Smooth muscle cell (in vitro differentiated cells): ENCODE measurements at regions not wholly inside any gene's neighbourhood (a gene's known extent, or its start where the extent isn't known, plus 50 kb on each side); places are given as distances from the start of the nearest gene placed in this dataset.

Experiments
- DNase-seq: peaks from one replicate; lab custom pipeline; 2025; ENCODE audit not compliant: unreplicated experiment; lab: John Stamatoyannopoulos, UW
- H2AFZ ChIP-seq: fragments of 200-600 bp; sonication (generic); 2 replicates; pipeline ENCODE4 v1.6.0; 2016; ENCODE audit warnings: antibody characterized with exemption, low read depth, mild to moderate bottlenecking
- H3F3A ChIP-seq: fragments of 200-600 bp; sonication (generic); 2 replicates; pipeline ENCODE4 v1.6.0; 2017; ENCODE audit warnings: antibody characterized with exemption, low read depth
- H3K27ac ChIP-seq: fragments of 200-600 bp; sonication (generic); 2 replicates; pipeline ENCODE4 v1.5.1; 2016; ENCODE audit warnings: low read depth, mild to moderate bottlenecking
- H3K27me3 ChIP-seq: fragments of 200-600 bp; sonication (generic); 2 replicates; pipeline ENCODE4 v1.6.1; 2016; ENCODE audit warnings: low read depth, mild to moderate bottlenecking
- H3K36me3 ChIP-seq: fragments of 200-600 bp; sonication (generic); 2 replicates; pipeline ENCODE4 v1.5.1; 2016; ENCODE audit warnings: low read depth
- H3K4me1 ChIP-seq: fragments of 200-600 bp; sonication (generic); 2 replicates; pipeline ENCODE4 v1.5.1; 2016; ENCODE audit warnings: low read depth
- H3K4me2 ChIP-seq: fragments of 200-600 bp; sonication (generic); 2 replicates; pipeline ENCODE4 v1.6.0; 2016; ENCODE audit warnings: mild to moderate bottlenecking
- H3K4me3 ChIP-seq: fragments of 200-600 bp; sonication (generic); 2 replicates; pipeline ENCODE4 v1.5.1; 2016; ENCODE audit warnings: mild to moderate bottlenecking
- H3K79me2 ChIP-seq: fragments of 200-600 bp; sonication (generic); 2 replicates; pipeline ENCODE4 v1.6.0; 2016; ENCODE audit warnings: low read depth, mild to moderate bottlenecking
- H3K9ac ChIP-seq: fragments of 200-600 bp; sonication (generic); 2 replicates; pipeline ENCODE4 v1.6.0; 2016; ENCODE audit warnings: low read depth
- H3K9me3 ChIP-seq: fragments of 200-600 bp; sonication (generic); replicated peaks from 2 replicates; pipeline ENCODE4 v1.5.1; 2016; ENCODE audit warnings: low read depth
- H4K20me1 ChIP-seq: fragments of 200-600 bp; sonication (generic); 2 replicates; pipeline ENCODE4 v1.6.0; 2016; ENCODE audit warnings: low read depth
- CTCF ChIP-seq: fragments of 200-600 bp; sonication (generic); IDR thresholded peaks from 2 replicates; pipeline ENCODE4 v1.5.1; 2017; ENCODE audit warnings: borderline replicate concordance, mild to moderate bottlenecking, antibody characterized with exemption; ENCODE audit not compliant: insufficient read depth, poor library complexity, severe bottlenecking
- WGBS: methylation state at CpG from one replicate; pipeline ENCODE4 v1.1.7; 2016; ENCODE audit warnings: low lambda C conversion rate; 5-methylcytosine and 5-hydroxymethylcytosine counted together

GRCh38 chr11:26841818-26842473 is 120.1 kb upstream of the SLC5A12 start:
- no peak for TF ChIP-seq CTCF
- H3K27me3 ChIP-seq = no peaks in the 10 kb centered on the region
- H3K4me1 ChIP-seq = peaks cover 6% of the 10 kb centered on the region
- H2AFZ ChIP-seq = no peak overlapping the region
- H4K20me1 ChIP-seq = no peaks in the 10 kb centered on the region
- H3K9me3 ChIP-seq = no peaks in the 10 kb centered on the region
- peak overlapping the region; percentile 66 for H3K4me2 ChIP-seq
- no peaks in the 10 kb centered on the region for H3K36me3 ChIP-seq
- H3F3A ChIP-seq = no peaks in the 10 kb centered on the region
- no peak for DNase-seq
- no peaks in the 10 kb centered on the region for H3K79me2 ChIP-seq
- H3K9ac ChIP-seq = peak overlapping the region; percentile 12
- 34% methylated on average over 2 of the region's 2 CpGs for WGBS
- H3K27ac ChIP-seq = peak overlapping the region; percentile 79
- no peak overlapping the region for H3K4me3 ChIP-seq

- H3K4me2 ChIP-seq = peak overlapping the region; percentile 66
- H3F3A ChIP-seq = no peaks in the 10 kb centered on the region
- WGBS = 92% methylated on average over 3 of the region's 3 CpGs
- H3K9me3 ChIP-seq = no peaks in the 10 kb centered on the region
- no peaks in the 10 kb centered on the region for H4K20me1 ChIP-seq
- peak overlapping the region; percentile 12 for H3K9ac ChIP-seq
- H3K4me1 ChIP-seq = peaks cover 6% of the 10 kb centered on the region
- no peaks in the 10 kb centered on the region for H3K27me3 ChIP-seq
- no peaks in the 10 kb centered on the region for H3K79me2 ChIP-seq
- no peak overlapping the region for H2AFZ ChIP-seq
- H3K4me3 ChIP-seq = no peak overlapping the region
- peak overlapping the region; percentile 79 for H3K27ac ChIP-seq
- H3K36me3 ChIP-seq = no peaks in the 10 kb centered on the region
- DNase-seq = no peak
- TF ChIP-seq CTCF = no peak
These were observed 120.8 kb upstream of the SLC5A12 start for GRCh38 chr11:26842478-26843282.

GRCh38 chr11:26843539-26843938 is 121.7 kb upstream of the SLC5A12 start:
- H3K4me3 ChIP-seq = no peak overlapping the region
- no peaks in the 10 kb centered on the region for H4K20me1 ChIP-seq
- H3F3A ChIP-seq = no peaks in the 10 kb centered on the region
- no peaks in the 10 kb centered on the region for H3K79me2 ChIP-seq
- H3K27me3 ChIP-seq = no peaks in the 10 kb centered on the region
- H3K4me1 ChIP-seq = peaks cover 6% of the 10 kb centered on the region
- H3K4me2 ChIP-seq = no peak overlapping the region
- TF ChIP-seq CTCF = no peak
- H3K9ac ChIP-seq = no peak overlapping the region
- H3K27ac ChIP-seq = no peak overlapping the region
- H3K9me3 ChIP-seq = no peaks in the 10 kb centered on the region
- no peak overlapping the region for H2AFZ ChIP-seq
- no peaks in the 10 kb centered on the region for H3K36me3 ChIP-seq
- WGBS = 96% methylated on average over 2 of the region's 2 CpGs
- no peak for DNase-seq
